Epithelial cell of proximal tubule (primary cell): ENCODE measurements at regions not wholly inside any gene's neighbourhood (a gene's known extent, or its start where the extent isn't known, plus 50 kb on each side); places are given as distances from the start of the nearest gene placed in this dataset.

ENCODE experiments used
- DNase-seq: peaks from one replicate; pipeline ENCODE4 v3.0.0-alpha.2; 2011; ENCODE audit warnings: low read depth
- H3K4me3 ChIP-seq: 2 replicates; pipeline ENCODE4 v1.5.1; 2011; ENCODE audit warnings: low read depth, mild to moderate bottlenecking, low read length
- TF ChIP-seq, protein P1 (sequence below): conservative IDR thresholded peaks from 2 replicates; pipeline ENCODE4 v1.5.1; 2012; ENCODE audit warnings: low read depth, mild to moderate bottlenecking, low read length

DNA sequence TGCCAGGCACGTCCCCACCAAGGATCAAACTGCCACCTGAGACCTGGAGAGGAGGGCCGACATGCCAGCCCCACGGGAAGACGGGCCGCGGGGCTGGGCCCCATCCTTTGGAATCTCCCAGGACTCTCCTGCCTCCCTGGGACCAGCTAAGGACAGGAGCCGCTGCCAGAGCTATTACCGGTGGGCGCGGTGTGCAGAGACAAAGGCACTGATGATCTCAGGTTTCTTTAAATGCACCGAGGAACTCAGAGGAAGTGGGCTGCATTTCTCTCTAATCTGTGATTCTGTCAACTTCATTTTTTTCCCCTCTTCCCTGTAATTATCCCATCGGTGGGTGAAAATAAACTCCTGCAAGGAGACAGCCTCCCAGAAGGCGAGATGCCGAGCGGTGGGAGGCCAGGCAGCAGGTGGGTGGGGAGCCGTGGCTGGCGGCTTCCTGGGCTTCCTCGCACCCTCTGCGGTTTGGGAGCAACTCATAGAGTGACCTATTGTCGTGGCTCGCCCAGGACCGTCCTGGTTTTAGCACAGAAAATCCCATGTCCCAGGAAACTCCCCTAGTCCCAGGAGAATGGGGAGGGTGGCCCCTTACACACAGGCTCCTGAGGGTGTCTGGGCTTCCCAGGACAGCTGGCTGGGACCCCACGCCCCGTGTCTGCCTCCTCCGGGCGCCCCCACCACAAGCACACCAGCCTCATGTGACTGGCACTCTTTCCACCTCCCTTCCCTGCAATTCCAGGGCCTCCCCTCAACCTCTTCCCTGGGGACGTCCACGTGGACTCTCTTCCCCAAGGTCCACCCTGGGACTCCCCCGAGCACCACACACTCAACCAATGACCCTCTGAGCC, 62.3 kb upstream of the ADRA2C start:
- TF ChIP-seq, protein P1, sequence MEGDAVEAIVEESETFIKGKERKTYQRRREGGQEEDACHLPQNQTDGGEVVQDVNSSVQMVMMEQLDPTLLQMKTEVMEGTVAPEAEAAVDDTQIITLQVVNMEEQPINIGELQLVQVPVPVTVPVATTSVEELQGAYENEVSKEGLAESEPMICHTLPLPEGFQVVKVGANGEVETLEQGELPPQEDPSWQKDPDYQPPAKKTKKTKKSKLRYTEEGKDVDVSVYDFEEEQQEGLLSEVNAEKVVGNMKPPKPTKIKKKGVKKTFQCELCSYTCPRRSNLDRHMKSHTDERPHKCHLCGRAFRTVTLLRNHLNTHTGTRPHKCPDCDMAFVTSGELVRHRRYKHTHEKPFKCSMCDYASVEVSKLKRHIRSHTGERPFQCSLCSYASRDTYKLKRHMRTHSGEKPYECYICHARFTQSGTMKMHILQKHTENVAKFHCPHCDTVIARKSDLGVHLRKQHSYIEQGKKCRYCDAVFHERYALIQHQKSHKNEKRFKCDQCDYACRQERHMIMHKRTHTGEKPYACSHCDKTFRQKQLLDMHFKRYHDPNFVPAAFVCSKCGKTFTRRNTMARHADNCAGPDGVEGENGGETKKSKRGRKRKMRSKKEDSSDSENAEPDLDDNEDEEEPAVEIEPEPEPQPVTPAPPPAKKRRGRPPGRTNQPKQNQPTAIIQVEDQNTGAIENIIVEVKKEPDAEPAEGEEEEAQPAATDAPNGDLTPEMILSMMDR: no peak

DNA sequence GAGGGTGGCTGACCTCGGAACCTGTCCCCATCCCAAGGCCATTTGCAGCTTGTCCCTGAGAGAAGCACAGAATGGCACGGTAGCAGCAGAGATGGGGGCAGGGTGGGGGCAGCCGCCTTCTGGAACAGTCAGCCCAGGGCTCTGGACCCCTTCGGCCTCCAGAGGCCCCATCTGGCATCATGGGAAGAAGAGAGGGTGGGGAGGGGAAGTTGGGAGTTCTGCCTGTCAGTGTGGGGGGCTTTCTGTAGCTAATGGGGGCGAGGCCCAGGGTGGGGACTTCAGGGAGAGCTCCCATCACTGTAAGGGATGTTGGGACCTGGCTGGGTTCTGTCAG, 62.9 kb upstream of the ADRA2C start:
- TF ChIP-seq, protein P1: no peak
- H3K4me3 ChIP-seq: no peak overlapping the region

More for the DNA sequence above, 62.3 kb upstream of the ADRA2C start:
- H3K4me3 ChIP-seq: no peak overlapping the region
- DNase-seq: no peak

GRCh38 chr4:3702561-3703221, 63.5 kb upstream of the ADRA2C start:
- no peak for DNase-seq
- TF ChIP-seq, protein P1: no peak
- no peak overlapping the region for H3K4me3 ChIP-seq

More for the DNA sequence above, 62.9 kb upstream of the ADRA2C start:
- no peak for DNase-seq

DNA sequence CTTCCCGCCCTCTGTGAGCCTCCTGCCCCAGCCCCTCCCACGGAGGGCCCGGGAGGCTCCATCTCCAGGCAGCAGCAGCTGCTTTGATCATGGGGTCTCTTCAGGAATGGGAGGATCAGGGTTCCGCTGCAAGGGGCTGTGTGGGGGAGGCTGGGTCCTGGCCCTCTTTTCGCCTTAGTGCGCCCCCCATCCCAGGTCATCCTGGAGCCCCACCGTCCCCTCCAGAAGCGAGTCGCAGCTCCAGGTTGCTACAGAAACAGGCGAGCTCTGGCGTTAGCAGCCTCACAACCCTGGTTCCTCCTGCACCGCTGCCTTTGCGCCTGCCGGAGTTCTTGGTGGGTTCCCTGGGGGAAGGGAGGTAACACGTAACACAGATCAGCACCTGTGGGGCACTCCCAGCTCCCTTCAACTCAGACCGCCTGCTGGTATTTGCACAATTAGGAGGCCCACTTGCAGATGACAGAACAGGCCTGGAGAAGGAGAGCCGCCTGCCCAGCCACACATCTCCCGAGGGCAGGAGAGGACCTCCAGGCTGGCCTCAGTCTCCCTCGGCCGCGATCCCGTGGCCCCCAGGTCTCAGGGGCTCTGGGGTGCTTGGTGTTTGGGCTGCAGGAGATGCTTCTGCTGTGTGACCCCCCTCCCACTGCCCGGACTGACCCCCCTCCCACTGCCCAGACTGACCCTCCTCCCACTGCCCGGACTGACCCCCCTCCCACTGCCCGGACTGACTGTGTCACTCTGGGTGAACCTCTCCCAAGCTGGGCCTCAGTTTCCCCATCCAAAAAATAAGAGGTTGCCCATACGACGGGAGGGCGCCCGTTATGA, 64.2 kb upstream of the ADRA2C start:
- TF ChIP-seq, protein P1: no peak
- H3K4me3 ChIP-seq: no peak overlapping the region
- DNase-seq: no peak

- TF ChIP-seq, protein P1: no peak
- DNase-seq: no peak
- H3K4me3 ChIP-seq: no peak overlapping the region
These were observed 64.9 kb upstream of the ADRA2C start for GRCh38 chr4:3701271-3701734.

DNA sequence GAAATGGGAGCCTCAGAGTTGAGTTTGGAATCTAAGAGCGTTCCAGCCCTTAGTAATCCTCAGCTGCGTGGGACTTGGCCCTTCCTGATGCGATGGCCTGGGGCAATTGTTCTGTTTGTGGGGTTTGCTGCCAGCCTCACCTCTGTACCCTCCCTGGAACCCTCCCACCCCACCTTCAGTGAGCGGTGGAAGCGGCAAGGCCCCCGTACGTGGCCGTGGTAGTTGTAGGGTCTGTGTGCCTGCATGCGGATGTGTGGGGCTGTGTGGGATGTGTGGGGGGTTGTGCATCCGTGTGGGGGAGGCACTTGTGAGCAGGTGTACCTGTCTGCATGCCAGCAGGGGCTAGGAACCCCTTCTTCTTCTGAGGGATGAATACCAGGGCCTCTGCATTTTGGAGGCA, 65.4 kb upstream of the ADRA2C start:
- TF ChIP-seq, protein P1: no peak
- DNase-seq: no peak
- no peak overlapping the region for H3K4me3 ChIP-seq
